Esophagus (tissue), 2 donors: ENCODE measurements at regions not wholly inside any gene's neighbourhood (a gene's known extent, or its start where the extent isn't known, plus 50 kb on each side); places are given as distances from the start of the nearest gene placed in this dataset.

Experiments used
- H3K27ac ChIP-seq, 2 donors: one replicate each; pipeline ENCODE4 v1.5.1; 2013; ENCODE audit warnings: low read depth in 2 of 2, mild to moderate bottlenecking in 2 of 2, inconsistent platforms in 1 of 2, low read length in 1 of 2, moderate library complexity in 1 of 2
- H3K27me3 ChIP-seq, 2 donors: one replicate each; pipeline ENCODE4 v1.6.1; 2013; ENCODE audit warnings: low read length in 2 of 2, control low read depth in 1 of 2, mild to moderate bottlenecking in 1 of 2; ENCODE audit not compliant: insufficient read depth in 2 of 2, control insufficient read depth in 1 of 2
- H3K36me3 ChIP-seq, 2 donors: one replicate each; pipeline ENCODE4 v1.6.1; 2013; ENCODE audit warnings: low read length in 1 of 2; ENCODE audit not compliant: control insufficient read depth in 2 of 2, insufficient read depth in 2 of 2
- H3K4me1 ChIP-seq, 2 donors: one replicate each; pipeline ENCODE4 v1.6.1; 2013; ENCODE audit warnings: low read length in 1 of 2; ENCODE audit not compliant: control insufficient read depth in 2 of 2, insufficient read depth in 2 of 2
- H3K4me3 ChIP-seq, 2 donors: one replicate each; pipeline ENCODE4 v1.5.1; 2013; ENCODE audit warnings: low read length in 2 of 2, mild to moderate bottlenecking in 2 of 2, low read depth in 1 of 2, moderate library complexity in 1 of 2
- H3K9me3 ChIP-seq, 2 donors: one replicate each; pipeline ENCODE4 v1.6.1; 2013; ENCODE audit warnings: mild to moderate bottlenecking in 2 of 2, low read depth in 1 of 2, low read length in 1 of 2, moderate library complexity in 1 of 2; ENCODE audit not compliant: control insufficient read depth in 2 of 2, insufficient read depth in 1 of 2
- WGBS, 2 donors: extraction: QIAGEN DNeasy Blood & Tissue Kit; methylation state at CpG; one replicate each; pipeline ENCODE4 v1.1.7; 2013; 5-methylcytosine and 5-hydroxymethylcytosine counted together
- donor health status: healthy with polysubstance abuse.
- donor health status: Bipolar disorder and iron deficiency.

- Histone ChIP-seq H3K4me3 (no peak overlapping the region), H3K36me3 (no peaks in the 10 kb centered on the region), H3K27ac (no peak overlapping the region), H3K4me1 (no peaks in the 10 kb centered on the region), H3K9me3 (no peaks in the 10 kb centered on the region), H3K27me3 (no peaks in the 10 kb centered on the region)
- WGBS, 2 donors: 53 to 58% methylated on average over 3 of the region's 3 CpGs
Measured at GRCh38 chr15:39066677-39067076, 502.1 kb upstream of the RASGRP1 start.

- Histone ChIP-seq H3K4me3 (no peak overlapping the region), H3K27me3 (no peaks in the 10 kb centered on the region), H3K36me3 (no peaks in the 10 kb centered on the region), H3K27ac (no peak overlapping the region), H3K9me3 (no peaks in the 10 kb centered on the region), H3K4me1 (peaks cover 0 to 2% of the 10 kb centered on the region in 2 donors)
- WGBS, 2 donors: 70 to 77% methylated on average over 5 of the region's 5 CpGs
Measured at GRCh38 chr15:39074341-39074985, 506.4 kb upstream of the THBS1 start.

GRCh38 chr15:39075311-39075710 is 505.6 kb upstream of the THBS1 start:
- H3K4me3 ChIP-seq: no peak overlapping the region
- WGBS, 2 donors: 57 to 59% methylated on average over 3 of the region's 3 CpGs
- H3K27ac ChIP-seq: no peak overlapping the region
- H3K9me3 ChIP-seq: no peaks in the 10 kb centered on the region
- H3K27me3 ChIP-seq: no peaks in the 10 kb centered on the region
- peaks cover 0 to 2% of the 10 kb centered on the region in 2 donors for H3K4me1 ChIP-seq
- H3K36me3 ChIP-seq: no peaks in the 10 kb centered on the region

- Histone ChIP-seq H3K27me3 (no peaks in the 10 kb centered on the region), H3K27ac (no peak overlapping the region), H3K36me3 (no peaks in the 10 kb centered on the region), H3K4me1 (peaks cover 0 to 2% of the 10 kb centered on the region in 2 donors), H3K9me3 (no peaks in the 10 kb centered on the region), H3K4me3 (no peak overlapping the region)
- 79% methylated on average over 7 of the region's 7 CpGs for WGBS, 2 donors
Measured at GRCh38 chr15:39075756-39076341, 505.0 kb upstream of the THBS1 start.

- H3K9me3 ChIP-seq: no peaks in the 10 kb centered on the region
- no peak overlapping the region for H3K27ac ChIP-seq
- 88 to 94% methylated on average over 3 of the region's 3 CpGs for WGBS, 2 donors
- H3K4me1 ChIP-seq: peaks cover 0 to 2% of the 10 kb centered on the region in 2 donors
- H3K36me3 ChIP-seq: no peaks in the 10 kb centered on the region
- no peaks in the 10 kb centered on the region for H3K27me3 ChIP-seq
- H3K4me3 ChIP-seq: no peak overlapping the region
Measured at GRCh38 chr15:39078026-39078425, 502.9 kb upstream of the THBS1 start.

GRCh38 chr15:39079296-39079847 is 501.5 kb upstream of the THBS1 start:
- no peaks in the 10 kb centered on the region for H3K9me3 ChIP-seq
- H3K27ac ChIP-seq: no peak overlapping the region
- H3K27me3 ChIP-seq: no peaks in the 10 kb centered on the region
- no peak overlapping the region for H3K4me3 ChIP-seq
- peaks cover 0 to 2% of the 10 kb centered on the region in 2 donors for H3K4me1 ChIP-seq
- H3K36me3 ChIP-seq: no peaks in the 10 kb centered on the region
- 36 to 42% methylated on average over 6 of the region's 6 CpGs for WGBS, 2 donors

DNA sequence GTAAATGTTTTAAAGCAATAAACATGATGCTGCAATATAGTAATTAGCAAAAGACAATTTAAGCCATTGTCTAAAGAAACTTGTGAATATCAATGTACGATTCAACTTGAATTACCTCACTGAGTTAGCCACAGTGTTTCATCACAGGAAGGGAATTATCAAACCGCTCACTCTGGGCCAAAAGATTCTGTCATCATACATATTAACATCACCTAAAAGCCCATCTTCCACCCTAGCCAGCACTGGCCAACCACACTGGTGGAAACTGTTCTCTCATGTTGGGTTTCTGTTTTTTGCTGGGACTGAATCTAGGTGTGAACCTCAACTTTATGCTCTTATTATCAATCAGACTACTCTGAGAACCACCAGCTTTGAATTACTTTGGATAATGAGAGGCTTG is 497.7 kb upstream of the THBS1 start:
- Histone ChIP-seq H3K36me3 (no peaks in the 10 kb centered on the region), H3K27ac (no peak overlapping the region), H3K9me3 (no peaks in the 10 kb centered on the region), H3K4me3 (no peak overlapping the region), H3K4me1 (peaks cover 0 to 2% of the 10 kb centered on the region in 2 donors), H3K27me3 (no peaks in the 10 kb centered on the region)
- WGBS, 2 donors: 81 to 93% methylated on average over 2 of the region's 2 CpGs

- Histone ChIP-seq H3K27me3 (no peaks in the 10 kb centered on the region), H3K4me1 (no peaks in the 10 kb centered on the region), H3K27ac (peak overlapping the region in 1 of 2 donors; percentile 24), H3K36me3 (no peaks in the 10 kb centered on the region), H3K4me3 (no peak overlapping the region), H3K9me3 (no peaks in the 10 kb centered on the region)
- 61 to 64% methylated on average over 12 of the region's 12 CpGs for WGBS, 2 donors
Measured at GRCh38 chr15:39084674-39085530, 496.0 kb upstream of the THBS1 start.

DNA sequence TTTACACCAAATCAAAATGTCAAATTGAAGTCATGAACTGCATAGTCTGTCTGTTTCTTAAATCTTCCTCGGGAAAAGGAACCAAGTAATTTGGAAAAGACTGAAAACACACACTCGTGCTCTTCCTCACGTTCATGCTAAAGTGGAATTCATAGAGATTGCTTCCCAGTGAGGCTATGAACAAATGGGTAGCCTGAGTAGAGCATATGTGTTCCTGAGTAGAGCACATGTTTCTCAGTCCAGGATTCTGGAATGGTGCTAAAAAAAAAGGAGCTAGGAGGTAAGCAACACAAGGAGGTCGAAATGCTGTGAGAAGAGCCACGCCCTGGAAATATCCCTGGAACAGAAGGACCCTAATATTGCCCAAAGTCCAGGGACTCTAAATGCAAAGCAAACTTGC is 494.2 kb upstream of the THBS1 start:
- WGBS, 2 donors: 76 to 81% methylated on average over 5 of the region's 5 CpGs
- Histone ChIP-seq H3K27ac (no peak overlapping the region), H3K4me1 (no peaks in the 10 kb centered on the region), H3K36me3 (no peaks in the 10 kb centered on the region), H3K27me3 (no peaks in the 10 kb centered on the region), H3K4me3 (no peak overlapping the region), H3K9me3 (no peaks in the 10 kb centered on the region)
